ENCODE measurements at regions not wholly inside any gene's neighbourhood (a gene's known extent, or its start where the extent isn't known, plus 50 kb on each side); places are given as distances from the start of the nearest gene placed in this dataset.

DNA sequence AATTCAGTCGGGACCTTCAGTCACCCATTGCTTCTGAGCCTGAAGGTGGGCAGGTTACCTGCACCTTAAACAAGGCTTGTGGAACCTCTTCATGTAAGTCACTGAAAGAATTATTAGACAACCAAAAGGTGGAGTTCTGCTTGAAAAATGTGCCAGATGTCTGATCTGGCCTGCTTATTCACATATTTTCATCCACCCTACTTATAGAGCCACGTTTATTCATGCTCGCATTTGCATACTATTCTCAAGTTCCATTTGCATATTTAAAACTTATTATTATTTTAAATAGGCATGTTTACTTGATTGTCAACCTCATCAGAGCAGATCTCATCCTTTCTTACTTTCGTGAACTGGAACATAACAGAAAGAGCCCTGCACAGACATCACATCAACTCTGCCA is 140.0 kb upstream of the NABP1 start:
- DNase-seq (ENCODE audit: extremely low spot score): no peak
- TF ChIP-seq, protein P1, sequence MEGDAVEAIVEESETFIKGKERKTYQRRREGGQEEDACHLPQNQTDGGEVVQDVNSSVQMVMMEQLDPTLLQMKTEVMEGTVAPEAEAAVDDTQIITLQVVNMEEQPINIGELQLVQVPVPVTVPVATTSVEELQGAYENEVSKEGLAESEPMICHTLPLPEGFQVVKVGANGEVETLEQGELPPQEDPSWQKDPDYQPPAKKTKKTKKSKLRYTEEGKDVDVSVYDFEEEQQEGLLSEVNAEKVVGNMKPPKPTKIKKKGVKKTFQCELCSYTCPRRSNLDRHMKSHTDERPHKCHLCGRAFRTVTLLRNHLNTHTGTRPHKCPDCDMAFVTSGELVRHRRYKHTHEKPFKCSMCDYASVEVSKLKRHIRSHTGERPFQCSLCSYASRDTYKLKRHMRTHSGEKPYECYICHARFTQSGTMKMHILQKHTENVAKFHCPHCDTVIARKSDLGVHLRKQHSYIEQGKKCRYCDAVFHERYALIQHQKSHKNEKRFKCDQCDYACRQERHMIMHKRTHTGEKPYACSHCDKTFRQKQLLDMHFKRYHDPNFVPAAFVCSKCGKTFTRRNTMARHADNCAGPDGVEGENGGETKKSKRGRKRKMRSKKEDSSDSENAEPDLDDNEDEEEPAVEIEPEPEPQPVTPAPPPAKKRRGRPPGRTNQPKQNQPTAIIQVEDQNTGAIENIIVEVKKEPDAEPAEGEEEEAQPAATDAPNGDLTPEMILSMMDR (IDR thresholded peaks at IDR 0.05; ENCODE audit: control extremely low read depth, extremely low read depth, low read depth, missing control alignments): no peak
- POLR2A ChIA-PET: no interaction called here
- CTCF ChIA-PET: interaction anchor here (1.1 to 2.7 kb wide), 4 partner anchors 17 to 624 kb away, joined by 3 to 9 read pairs (median 6); no protein-coding TSS in a partner anchor

DNA sequence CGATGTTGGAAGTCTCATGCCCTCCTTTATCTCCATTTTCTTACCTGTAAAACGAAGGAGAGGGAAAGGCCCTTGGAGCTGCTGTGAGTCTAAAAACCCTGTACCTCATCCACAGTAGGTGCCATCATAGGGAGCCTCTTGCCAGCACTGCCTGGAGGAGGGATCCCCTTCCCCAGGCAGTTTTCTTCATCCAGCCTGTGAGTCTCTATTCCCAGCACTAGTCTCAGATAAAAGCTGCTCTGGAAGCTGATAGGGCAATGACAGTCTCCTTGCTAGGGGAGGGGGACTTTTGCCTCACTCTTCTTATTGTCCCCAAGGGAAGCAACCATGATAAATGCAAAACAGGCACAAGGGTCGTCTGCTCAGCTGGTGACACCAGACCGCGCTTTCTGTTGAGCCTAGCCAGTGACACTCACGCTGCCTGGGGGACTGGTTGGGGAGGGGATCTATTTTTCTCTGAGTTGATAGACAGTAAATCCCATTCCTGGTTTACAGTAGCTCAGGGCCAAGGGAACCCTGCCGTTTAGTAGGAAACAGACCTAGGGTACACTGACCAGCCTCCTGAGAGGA is 139.5 kb upstream of the NABP1 start:
- no peak for DNase-seq (ENCODE audit: extremely low spot score)
- POLR2A ChIA-PET: no interaction called here
- CTCF ChIA-PET: interaction anchor here (0.8 to 2.7 kb wide), 8 partner anchors 9 to 624 kb away, joined by 3 to 9 read pairs (median 4); no protein-coding TSS in a partner anchor
- TF ChIP-seq, protein P1 (IDR thresholded peaks at IDR 0.05; ENCODE audit: control extremely low read depth, extremely low read depth, low read depth, missing control alignments): no peak

- peak; percentile 19 for DNase-seq (ENCODE audit: extremely low spot score)
- TF ChIP-seq, protein P1 (IDR thresholded peaks at IDR 0.05; ENCODE audit: control extremely low read depth, extremely low read depth, low read depth, missing control alignments): peak; percentile 37
- ChIA-PET POLR2A (no interaction called here), CTCF (interaction anchor here (0.8 to 2.7 kb wide), 8 partner anchors 10 to 623 kb away, joined by 3 to 9 read pairs (median 4); no protein-coding TSS in a partner anchor)
Measured at GRCh38 chr2:191539068-191539467, 138.9 kb upstream of the NABP1 start.

DNA sequence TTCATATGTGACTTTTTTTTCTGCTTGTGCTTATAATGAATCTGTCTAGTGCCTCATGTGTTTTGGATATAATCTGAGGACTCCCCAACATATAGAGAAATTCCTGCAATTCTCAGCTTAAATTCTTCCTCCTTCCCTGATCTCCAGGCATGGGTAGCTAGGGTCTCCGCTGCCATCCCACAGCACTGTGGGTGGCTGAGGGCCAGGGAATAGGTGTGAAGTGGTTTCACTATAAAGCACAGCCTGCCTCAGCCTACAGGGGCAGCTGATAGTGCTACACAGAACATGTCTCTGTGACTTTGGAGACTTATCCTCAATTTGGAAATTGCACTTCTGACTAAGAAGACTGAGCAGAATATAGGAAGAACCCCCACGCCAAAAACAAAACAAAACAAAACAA is 137.3 kb upstream of the NABP1 start:
- no peak for DNase-seq (ENCODE audit: extremely low spot score)
- CTCF ChIA-PET: interaction anchor here (1.4 to 6.0 kb wide), 3 partner anchors 14 to 622 kb away, joined by 3 to 41 read pairs (median 7); no protein-coding TSS in a partner anchor
- TF ChIP-seq, protein P1 (IDR thresholded peaks at IDR 0.05; ENCODE audit: control extremely low read depth, extremely low read depth, low read depth, missing control alignments): no peak
- POLR2A ChIA-PET: no interaction called here

DNA sequence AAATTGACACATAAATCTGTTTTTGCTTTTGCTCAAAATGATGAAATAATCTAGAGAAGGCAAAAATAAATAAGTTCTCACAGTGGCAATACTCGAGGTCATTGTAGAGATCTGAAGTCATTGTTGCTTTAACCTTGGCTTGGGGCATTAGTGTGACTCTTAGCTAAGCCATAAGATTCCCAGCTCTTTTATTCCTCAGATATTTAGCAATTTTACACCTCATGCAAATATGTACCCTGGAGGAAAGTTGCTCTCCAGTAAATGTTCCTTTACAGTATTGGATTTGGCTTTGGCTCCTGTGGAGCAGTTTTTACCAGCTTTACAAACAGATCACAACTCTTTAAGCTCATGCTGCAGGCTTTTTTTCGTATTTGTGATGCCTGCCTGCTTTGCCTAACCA is 134.2 kb upstream of the NABP1 start:
- ChIA-PET CTCF (interaction anchor here (0.8 to 6.0 kb wide), 5 partner anchors 11 to 619 kb away, joined by 3 to 41 read pairs (median 4); no protein-coding TSS in a partner anchor), POLR2A (no interaction called here)
- TF ChIP-seq, protein P1 (IDR thresholded peaks at IDR 0.05; ENCODE audit: control extremely low read depth, extremely low read depth, low read depth, missing control alignments): no peak
- no peak for DNase-seq (ENCODE audit: extremely low spot score)

GRCh38 chr2:191544461-191545062 is 133.4 kb upstream of the NABP1 start:
- DNase-seq (ENCODE audit: extremely low spot score): no peak
- ChIA-PET POLR2A (no interaction called here), CTCF (interaction anchor here (0.8 to 6.0 kb wide), 7 partner anchors 10 to 618 kb away, joined by 3 to 41 read pairs (median 4); no protein-coding TSS in a partner anchor)
- TF ChIP-seq, protein P1 (IDR thresholded peaks at IDR 0.05; ENCODE audit: control extremely low read depth, extremely low read depth, low read depth, missing control alignments): no peak
